Aorta (tissue), 5 donors: ENCODE measurements at regions not wholly inside any gene's neighbourhood (a gene's known extent, or its start where the extent isn't known, plus 50 kb on each side); places are given as distances from the start of the nearest gene placed in this dataset.
"Not testable (repeated sequence)": the region's sequence is repeated elsewhere in the genome, so short reads cannot be mapped to it uniquely, and the experiment has no call there.

ENCODE experiments used
- ATAC-seq: fragments of 200-7000 bp; cut with Tn5 transposase; one replicate; pipeline ENCODE4 v1.9.1; 2022; ENCODE audit warnings: moderate library complexity; ENCODE audit not compliant: low FRiP score
- DNase-seq, 2 donors: peaks; one replicate each; pipeline ENCODE4 v3.0.0-alpha.2; 2020
- H3K27ac ChIP-seq, 2 donors: one replicate each; pipeline ENCODE4 v1.5.1; 2013; ENCODE audit warnings: low read length in 2 of 2, mild to moderate bottlenecking in 2 of 2, moderate library complexity in 2 of 2, control low read depth in 1 of 2, inconsistent platforms in 1 of 2, low read depth in 1 of 2
- H3K27me3 ChIP-seq, 2 donors: one replicate each; pipeline ENCODE4 v1.6.1; 2013; ENCODE audit warnings: control low read depth in 1 of 2, low read length in 1 of 2, mild to moderate bottlenecking in 1 of 2, moderate library complexity in 1 of 2; ENCODE audit not compliant: insufficient read depth in 2 of 2, control insufficient read depth in 1 of 2
- H3K36me3 ChIP-seq, 2 donors: one replicate each; pipeline ENCODE4 v1.6.1; 2013; ENCODE audit warnings: control low read depth in 1 of 2, low read length in 1 of 2, mild to moderate bottlenecking in 1 of 2; ENCODE audit not compliant: insufficient read depth in 2 of 2, control insufficient read depth in 1 of 2
- H3K4me1 ChIP-seq, 2 donors: one replicate each; pipeline ENCODE4 v1.6.1; 2013; ENCODE audit warnings: low read length in 2 of 2, control low read depth in 1 of 2, mild to moderate bottlenecking in 1 of 2, moderate library complexity in 1 of 2; ENCODE audit not compliant: insufficient read depth in 2 of 2, control insufficient read depth in 1 of 2
- H3K4me3 ChIP-seq, 2 donors: one replicate each; pipeline ENCODE4 v1.5.1; 2013; ENCODE audit warnings: low read length in 2 of 2, control low read depth in 1 of 2, mild to moderate bottlenecking in 1 of 2
- H3K9me3 ChIP-seq: one replicate; pipeline ENCODE4 v1.6.1; 2013; ENCODE audit warnings: mild to moderate bottlenecking, low read length; ENCODE audit not compliant: control insufficient read depth
- WGBS, 2 donors: extraction: QIAGEN DNeasy Blood & Tissue Kit; methylation state at CpG; one replicate each; pipeline ENCODE4 v1.1.7; 2013; 5-methylcytosine and 5-hydroxymethylcytosine counted together
- intact Hi-C, 2 donors: fragments of 100-400 bp; cut with DNase I; formaldehyde crosslinking; loops; one replicate each; pipeline versions ENCODE4 v1.14.2 to v1.15.0; 2022
- donor health status: healthy with polysubstance abuse.
- donor health status: Bipolar disorder and iron deficiency.
- donor health status: DM: no; HTN: no; CAD: no.
- donor health status: DM: no; HTN: no; CAD: no.
- donor health status: DM: yes; HTN: yes; CAD: no.

DNA sequence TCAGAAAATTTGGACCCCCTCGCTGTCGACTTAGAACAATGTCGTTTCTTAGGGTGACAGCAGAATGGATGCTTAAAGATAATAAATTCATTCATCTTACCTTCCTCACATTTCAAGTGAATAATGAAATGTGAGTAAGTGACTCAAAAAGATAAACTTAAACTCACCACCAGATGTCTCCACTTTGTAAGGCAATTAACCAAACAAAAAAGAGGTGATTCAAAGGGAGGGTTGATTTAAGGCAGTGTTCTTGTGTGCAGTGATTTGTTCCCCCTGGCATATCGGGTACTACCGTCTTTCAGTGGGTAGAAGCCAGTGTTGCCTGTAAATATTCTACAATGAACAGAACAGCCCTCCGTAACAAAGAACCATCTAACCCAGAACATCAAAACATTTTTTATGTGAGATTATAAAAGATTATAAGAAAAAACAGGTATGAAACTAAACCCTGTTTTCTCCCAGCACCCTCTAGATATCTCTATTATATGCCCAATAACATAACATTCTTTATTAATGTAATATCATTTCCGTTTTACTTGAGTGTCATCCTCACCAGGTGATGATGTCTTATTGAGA lies 589.7 kb downstream of the CBLN4 start:
- DNase-seq: no peak
- H3K27me3 ChIP-seq: no peaks in the 10 kb centered on the region

GRCh38 chr20:55412508-55412907 lies 592.8 kb downstream of the CBLN4 start:
- not testable (repeated sequence) for H3K27ac ChIP-seq, ATAC-seq, H3K27me3 ChIP-seq, H3K36me3 ChIP-seq, H3K9me3 ChIP-seq, DNase-seq, H3K4me3 ChIP-seq, H3K4me1 ChIP-seq
- intact Hi-C loops: loop anchor here in 1 of 2 donors (10.0 kb wide), 1 partner anchor 772 kb away; no protein-coding TSS in a partner anchor
- WGBS, 2 donors: no CpG with 5 or more reads among the region's 1 CpG

More for the DNA sequence above, 589.7 kb downstream of the CBLN4 start:
- ATAC-seq: peak; percentile 15
- Histone ChIP-seq H3K36me3 (no peaks in the 10 kb centered on the region), H3K27ac (no peak overlapping the region), H3K4me3 (no peak overlapping the region), H3K9me3 (no peaks in the 10 kb centered on the region), H3K4me1 (no peaks in the 10 kb centered on the region)
- WGBS, 2 donors: 25 to 26% methylated on average over 7 of the region's 7 CpGs
- intact Hi-C loops: loop anchor here in 1 of 2 donors (10.0 kb wide), 1 partner anchor 769 kb away; no protein-coding TSS in a partner anchor

DNA sequence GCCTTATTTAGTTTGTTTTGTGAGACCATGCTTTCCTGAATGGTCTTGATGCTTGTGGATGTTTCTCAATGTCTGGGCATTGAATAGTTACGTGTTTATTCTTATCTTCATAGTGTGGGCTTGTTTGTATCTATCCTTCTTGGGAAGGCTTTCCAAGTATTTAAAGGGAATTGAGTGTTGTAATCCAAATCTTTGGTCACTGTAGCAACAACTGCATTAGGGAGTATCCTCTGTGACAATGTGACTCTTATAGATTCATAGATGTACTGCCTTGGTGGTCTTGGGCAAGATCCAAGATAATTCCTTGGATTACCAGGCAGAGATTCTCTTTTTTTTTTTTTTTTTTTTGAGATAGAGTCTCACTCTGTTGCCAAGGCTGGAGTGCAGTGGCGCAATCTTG lies 598.4 kb downstream of the CBLN4 start:
- Histone ChIP-seq H3K36me3 (no peaks in the 10 kb centered on the region), H3K4me1 (no peaks in the 10 kb centered on the region), H3K27ac (no peak overlapping the region), H3K9me3 (no peaks in the 10 kb centered on the region), H3K4me3 (no peak overlapping the region), H3K27me3 (no peaks in the 10 kb centered on the region)
- ATAC-seq: no peak
- no peak for DNase-seq
- intact Hi-C loops: no loop called here
- WGBS, 2 donors: 68 to 83% methylated on average over 2 of the region's 2 CpGs

GRCh38 chr20:55394592-55394991 lies 610.7 kb downstream of the CBLN4 start:
- Histone ChIP-seq H3K36me3 (no peaks in the 10 kb centered on the region), H3K4me3 (no peak overlapping the region), H3K4me1 (no peaks in the 10 kb centered on the region), H3K27me3 (no peaks in the 10 kb centered on the region), H3K27ac (no peak overlapping the region), H3K9me3 (peaks cover 1% of the 10 kb centered on the region)
- DNase-seq (no peak), ATAC-seq (no peak)
- WGBS, 2 donors: 50 to 56% methylated on average over 2 of the region's 2 CpGs
- intact Hi-C loops: no loop called here

GRCh38 chr20:55390791-55391190 lies 614.5 kb downstream of the CBLN4 start:
- Histone ChIP-seq H3K9me3 (no peaks in the 10 kb centered on the region), H3K4me1 (no peaks in the 10 kb centered on the region), H3K27me3 (no peaks in the 10 kb centered on the region), H3K27ac (no peak overlapping the region), H3K4me3 (no peak overlapping the region), H3K36me3 (no peaks in the 10 kb centered on the region)
- DNase-seq (no peak), ATAC-seq (no peak)
- intact Hi-C loops: no loop called here
- WGBS, 2 donors: 32 to 35% methylated on average over 4 of the region's 4 CpGs

- DNase-seq (no peak), ATAC-seq (no peak)
- intact Hi-C loops: no loop called here
- Histone ChIP-seq H3K27ac (no peak overlapping the region), H3K9me3 (no peaks in the 10 kb centered on the region), H3K36me3 (no peaks in the 10 kb centered on the region), H3K4me1 (no peaks in the 10 kb centered on the region), H3K4me3 (no peak overlapping the region), H3K27me3 (no peaks in the 10 kb centered on the region)
- WGBS, 2 donors: 84 to 91% methylated on average over 1 of the region's 1 CpG
Observed at GRCh38 chr20:55386686-55387085, 618.6 kb downstream of the CBLN4 start.

DNA sequence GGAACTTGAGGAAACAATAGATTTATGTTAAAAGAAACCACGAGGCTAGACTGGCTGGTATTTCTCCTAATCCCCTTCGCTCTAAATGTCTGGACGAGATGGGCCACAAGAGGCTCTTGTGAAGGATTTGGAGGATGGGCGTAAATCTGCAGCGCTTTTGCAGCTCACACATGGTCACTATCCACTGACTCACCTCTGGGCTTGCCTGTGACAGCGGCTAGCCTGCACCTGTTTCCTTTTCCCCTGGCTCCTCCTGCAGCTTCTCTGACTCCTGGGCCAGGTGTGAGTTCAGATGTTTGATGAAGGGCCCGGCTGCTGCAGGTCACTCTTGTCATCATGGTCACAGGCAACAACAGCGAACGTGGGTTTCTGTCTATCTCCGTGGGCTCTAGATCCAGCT lies 629.4 kb downstream of the CBLN4 start:
- H3K36me3 ChIP-seq: no peaks in the 10 kb centered on the region
- no peak for DNase-seq
- WGBS, 2 donors: 83 to 84% methylated on average over 10 of the region's 10 CpGs
- ATAC-seq: no peak
- no peak overlapping the region for H3K4me3 ChIP-seq
- no peaks in the 10 kb centered on the region for H3K27me3 ChIP-seq
- no peaks in the 10 kb centered on the region for H3K9me3 ChIP-seq
- intact Hi-C loops: no loop called here
- H3K4me1 ChIP-seq: no peaks in the 10 kb centered on the region
- no peak overlapping the region for H3K27ac ChIP-seq

DNA sequence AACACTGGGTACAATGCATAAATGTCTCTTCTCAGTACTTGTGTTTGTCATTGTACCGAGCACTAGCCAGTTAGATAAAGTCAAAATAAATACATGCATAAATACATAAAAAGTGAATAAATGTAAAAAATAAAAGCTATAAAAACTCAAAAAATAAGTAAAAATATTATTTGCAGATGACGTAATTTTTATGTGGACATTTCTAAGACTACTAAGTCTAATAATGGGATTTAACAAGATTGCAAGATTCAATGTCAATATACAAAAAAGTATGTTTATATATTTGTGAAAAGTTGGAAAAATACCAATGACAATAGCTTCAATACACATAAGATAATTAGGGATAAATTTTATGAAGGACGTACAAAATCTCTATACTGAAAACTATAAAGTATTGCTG lies 639.6 kb downstream of the CBLN4 start:
- WGBS, 2 donors: 45 to 55% methylated on average over 3 of the region's 3 CpGs
- no peak for DNase-seq
- Histone ChIP-seq H3K4me1 (no peaks in the 10 kb centered on the region), H3K36me3 (no peaks in the 10 kb centered on the region), H3K9me3 (no peaks in the 10 kb centered on the region), H3K4me3 (no peak overlapping the region), H3K27ac (no peak overlapping the region), H3K27me3 (no peaks in the 10 kb centered on the region)
- intact Hi-C loops: no loop called here
- no peak for ATAC-seq

DNA sequence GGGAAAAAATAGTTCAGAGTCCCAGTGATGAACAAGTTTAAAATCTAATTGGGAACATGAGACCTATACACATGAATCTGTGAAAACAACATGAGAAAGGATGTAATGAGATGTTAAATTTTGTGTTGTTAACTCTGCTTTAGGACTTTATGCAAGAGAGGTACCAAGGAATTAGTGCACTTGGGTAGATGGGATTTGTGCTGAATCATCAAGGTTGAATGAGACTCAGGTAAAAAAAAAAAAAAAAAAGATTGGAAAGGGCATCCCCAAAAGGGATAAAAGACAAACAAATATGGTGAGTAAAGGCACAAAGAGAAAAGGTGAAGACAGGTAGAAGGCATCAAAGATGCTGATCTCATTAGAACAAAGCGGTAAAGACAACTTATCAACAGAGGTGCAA lies 644.4 kb downstream of the CBLN4 start:
- Histone ChIP-seq H3K27me3 (no peaks in the 10 kb centered on the region), H3K36me3 (no peaks in the 10 kb centered on the region), H3K4me3 (no peak overlapping the region), H3K27ac (no peak overlapping the region), H3K9me3 (no peaks in the 10 kb centered on the region), H3K4me1 (no peaks in the 10 kb centered on the region)
- intact Hi-C loops: no loop called here
- 99 to 100% methylated on average over 1 of the region's 1 CpG for WGBS, 2 donors
- DNase-seq (no peak), ATAC-seq (no peak)
